Lower lobe of right lung (tissue), 2 donors: ENCODE measurements at regions not wholly inside any gene's neighbourhood (a gene's known extent, or its start where the extent isn't known, plus 50 kb on each side); places are given as distances from the start of the nearest gene placed in this dataset.

Experiments
- ATAC-seq, 2 donors: fragments of 200-7000 bp; cut with Tn5 transposase; one replicate each; pipeline ENCODE4 v1.9.1; 2020 to 2022; ENCODE audit warnings: mild to moderate bottlenecking in 2 of 2, moderate library complexity in 2 of 2
- DNase-seq: peaks from one replicate; pipeline ENCODE4 v3.0.0-alpha.2; 2020
- H3K27ac ChIP-seq: fragments of 200-600 bp; one replicate; pipeline ENCODE4 v1.8.0; 2022
- H3K27me3 ChIP-seq: fragments of 200-600 bp; one replicate; pipeline ENCODE4 v1.8.0; 2022; ENCODE audit warnings: low read depth
- H3K36me3 ChIP-seq: fragments of 200-600 bp; one replicate; pipeline ENCODE4 v1.8.0; 2022; ENCODE audit warnings: mild to moderate bottlenecking
- H3K4me1 ChIP-seq: fragments of 200-600 bp; one replicate; pipeline ENCODE4 v1.8.0; 2022
- H3K4me3 ChIP-seq: fragments of 200-600 bp; one replicate; pipeline ENCODE4 v1.8.0; 2022; ENCODE audit warnings: mild to moderate bottlenecking
- H3K9me3 ChIP-seq: fragments of 200-600 bp; one replicate; pipeline ENCODE4 v1.8.0; 2022
- CTCF ChIP-seq: fragments of 200-600 bp; IDR thresholded peaks from one replicate; pipeline ENCODE4 v1.8.0; 2022; ENCODE audit warnings: antibody characterized with exemption, mild to moderate bottlenecking
- intact Hi-C: fragments of 100-400 bp; cut with DNase I; formaldehyde crosslinking; loops from one replicate; pipeline ENCODE4 v1.11.0; 2022
- donor health status: DM: no; HTN: yes; CAD: no; lungs with severe emphysema.

- no peak overlapping the region for H3K27ac ChIP-seq
- no peak overlapping the region for H3K4me3 ChIP-seq
- no peak for TF ChIP-seq CTCF
- H3K27me3 ChIP-seq = no peaks in the 10 kb centered on the region
- H3K4me1 ChIP-seq = no peaks in the 10 kb centered on the region
- no peaks in the 10 kb centered on the region for H3K9me3 ChIP-seq
- ATAC-seq = peak in 1 of 2 donors; percentile 41
- H3K36me3 ChIP-seq = no peaks in the 10 kb centered on the region
- no peak for DNase-seq
- intact Hi-C loops = no loop called here
Measured at GRCh38 chr6:66897576-66897975, 1190.5 kb upstream of the EYS start.

- H3K27ac ChIP-seq = no peak overlapping the region
- H3K4me1 ChIP-seq = no peaks in the 10 kb centered on the region
- no peaks in the 10 kb centered on the region for H3K9me3 ChIP-seq
- H3K27me3 ChIP-seq = no peaks in the 10 kb centered on the region
- TF ChIP-seq CTCF = no peak
- intact Hi-C loops = no loop called here
- no peaks in the 10 kb centered on the region for H3K36me3 ChIP-seq
- DNase-seq (no peak), ATAC-seq (no peak)
- H3K4me3 ChIP-seq = no peak overlapping the region
Measured at GRCh38 chr6:66896415-66896814, 1189.4 kb upstream of the EYS start.

- intact Hi-C loops = no loop called here
- no peak overlapping the region for H3K27ac ChIP-seq
- no peaks in the 10 kb centered on the region for H3K36me3 ChIP-seq
- DNase-seq (no peak), ATAC-seq (no peak)
- no peak for TF ChIP-seq CTCF
- peaks cover 23% of the 10 kb centered on the region for H3K9me3 ChIP-seq
- H3K4me1 ChIP-seq = no peaks in the 10 kb centered on the region
- no peaks in the 10 kb centered on the region for H3K27me3 ChIP-seq
- H3K4me3 ChIP-seq = no peak overlapping the region
Measured at GRCh38 chr6:66883453-66883852, 1176.4 kb upstream of the EYS start.

GRCh38 chr6:66866801-66867200 is 1159.8 kb upstream of the EYS start:
- Histone ChIP-seq H3K27ac (no peak overlapping the region), H3K36me3 (no peaks in the 10 kb centered on the region), H3K4me1 (no peaks in the 10 kb centered on the region), H3K4me3 (no peak overlapping the region), H3K9me3 (no peaks in the 10 kb centered on the region), H3K27me3 (no peaks in the 10 kb centered on the region)
- no peak for DNase-seq
- no peak for TF ChIP-seq CTCF
- intact Hi-C loops = no loop called here
- no peak for ATAC-seq

- ATAC-seq (no peak), DNase-seq (no peak)
- Histone ChIP-seq H3K4me3 (no peak overlapping the region), H3K27ac (no peak overlapping the region), H3K27me3 (no peaks in the 10 kb centered on the region), H3K9me3 (no peaks in the 10 kb centered on the region), H3K36me3 (no peaks in the 10 kb centered on the region), H3K4me1 (no peaks in the 10 kb centered on the region)
- no peak for TF ChIP-seq CTCF
- intact Hi-C loops = no loop called here
Measured at GRCh38 chr6:66865771-66866170, 1158.7 kb upstream of the EYS start.

GRCh38 chr6:66861007-66861541 is 1154.0 kb upstream of the EYS start:
- intact Hi-C loops = no loop called here
- H3K27me3 ChIP-seq = no peaks in the 10 kb centered on the region
- no peak for DNase-seq
- H3K36me3 ChIP-seq = no peaks in the 10 kb centered on the region
- no peak overlapping the region for H3K27ac ChIP-seq
- no peaks in the 10 kb centered on the region for H3K9me3 ChIP-seq
- H3K4me1 ChIP-seq = no peaks in the 10 kb centered on the region
- TF ChIP-seq CTCF = no peak
- no peak for ATAC-seq
- no peak overlapping the region for H3K4me3 ChIP-seq
